ENCODE measurements at regions not wholly inside any gene's neighbourhood (a gene's known extent, or its start where the extent isn't known, plus 50 kb on each side); places are given as distances from the start of the nearest gene placed in this dataset.

- no peak for DNase-seq (ENCODE audit: low read depth in 2 of 2)
Observed at GRCh38 chr1:67560580-67561255, 124.3 kb upstream of the GADD45A start.

- DNase-seq (ENCODE audit: low read depth in 2 of 2) = peak; percentile 65 to 72
Observed at GRCh38 chr1:67561704-67562113, 123.3 kb upstream of the GADD45A start.

- DNase-seq (ENCODE audit: low read depth in 2 of 2) = no peak
Observed at GRCh38 chr1:67563684-67564083, 121.3 kb upstream of the GADD45A start.

GRCh38 chr1:67564193-67564592 lies 120.8 kb upstream of the GADD45A start:
- DNase-seq (ENCODE audit: low read depth in 2 of 2) = no peak

- DNase-seq (ENCODE audit: low read depth in 2 of 2) = no peak
Observed at GRCh38 chr1:67566803-67567377, 118.1 kb upstream of the GADD45A start.

- no peak for DNase-seq (ENCODE audit: low read depth in 2 of 2)
Observed at GRCh38 chr1:67570486-67571143, 114.4 kb upstream of the GADD45A start.

GRCh38 chr1:67571406-67571805 lies 113.6 kb upstream of the GADD45A start:
- no peak for DNase-seq (ENCODE audit: low read depth in 2 of 2)

- no peak for DNase-seq (ENCODE audit: low read depth in 2 of 2)
Observed at GRCh38 chr1:67571901-67572593, 113.0 kb upstream of the GADD45A start.

GRCh38 chr1:67572594-67573221 lies 112.3 kb upstream of the GADD45A start:
- DNase-seq (ENCODE audit: low read depth in 2 of 2) = no peak

GRCh38 chr1:67573311-67573872 lies 111.6 kb upstream of the GADD45A start:
- DNase-seq (ENCODE audit: low read depth in 2 of 2) = no peak

GRCh38 chr1:67574221-67574620 lies 110.8 kb upstream of the GADD45A start:
- DNase-seq (ENCODE audit: low read depth in 2 of 2) = no peak

GRCh38 chr1:67575861-67576260 lies 109.1 kb upstream of the GADD45A start:
- DNase-seq (ENCODE audit: low read depth in 2 of 2) = no peak

GRCh38 chr1:67576474-67576873 lies 108.5 kb upstream of the GADD45A start:
- DNase-seq (ENCODE audit: low read depth in 2 of 2) = no peak

- no peak for DNase-seq (ENCODE audit: low read depth in 2 of 2)
Observed at GRCh38 chr1:67577646-67578045, 107.4 kb upstream of the GADD45A start.

- no peak for DNase-seq (ENCODE audit: low read depth in 2 of 2)
Observed at GRCh38 chr1:67578397-67579020, 106.5 kb upstream of the GADD45A start.

GRCh38 chr1:67579623-67580394 lies 105.2 kb upstream of the GADD45A start:
- DNase-seq (ENCODE audit: low read depth in 2 of 2) = no peak

- no peak for DNase-seq (ENCODE audit: low read depth in 2 of 2)
Observed at GRCh38 chr1:67580691-67581403, 104.2 kb upstream of the GADD45A start.

- DNase-seq (ENCODE audit: low read depth in 2 of 2) = no peak
Observed at GRCh38 chr1:67582625-67583461, 102.2 kb upstream of the GADD45A start.

GRCh38 chr1:67583462-67583950 lies 101.5 kb upstream of the GADD45A start:
- no peak for DNase-seq (ENCODE audit: low read depth in 2 of 2)

Measured in activated CD8-positive, alpha-beta memory T cell treated with anti-CD3 and anti-CD28 coated beads for 4 hours (primary cell).